ENCODE measurements at regions not wholly inside any gene's neighbourhood (a gene's known extent, or its start where the extent isn't known, plus 50 kb on each side); places are given as distances from the start of the nearest gene placed in this dataset.
A peak's percentile ranks its signal among the peaks of the same experiment; 100 is the strongest.

DNA sequence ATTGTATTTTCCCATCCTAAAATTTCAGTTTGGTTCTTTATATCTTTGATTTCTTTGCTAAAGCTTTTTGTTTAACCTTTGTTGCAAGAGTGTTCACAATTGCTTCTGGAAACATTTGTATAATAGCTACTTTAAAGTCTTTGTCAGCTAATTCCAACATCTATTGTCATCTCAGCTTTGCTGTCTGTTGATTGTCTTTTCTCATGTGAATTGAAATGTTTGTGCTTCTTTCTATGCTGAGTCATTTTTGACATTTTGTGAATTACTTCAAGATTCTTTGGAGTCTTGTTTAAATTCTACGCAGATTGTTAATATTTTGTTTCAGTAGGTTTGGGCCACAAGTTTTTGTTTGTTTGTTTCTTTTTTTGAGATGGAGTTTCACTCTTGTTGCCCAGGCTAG is 73.2 kb downstream of the SUCNR1 start:
- no peak overlapping the region for H2AK5ac ChIP-seq (ENCODE audit: insufficient read length, low read length)
- H3K4me3 Mint-ChIP-seq, result no peak overlapping the region; a peak in 1 of 5 replicates
- H2BK120ac ChIP-seq (ENCODE audit: low read depth, low read length, poor library complexity, severe bottlenecking), result no peak overlapping the region
- H2BK20ac ChIP-seq (ENCODE audit: low read depth, low read length, poor library complexity, severe bottlenecking), result no peak overlapping the region
- H3K79me2 ChIP-seq (ENCODE audit: insufficient read depth, low read length), result no peaks in the 10 kb centered on the region
- no peak overlapping the region for H2BK12ac ChIP-seq (ENCODE audit: insufficient read length, low read depth, low read length)
- H3K4me1 ChIP-seq (ENCODE audit: insufficient read depth, low read length), result no peaks in the 10 kb centered on the region
- H2AFZ ChIP-seq (ENCODE audit: low read length), result no peak overlapping the region
- no peak overlapping the region for H3K14ac ChIP-seq (ENCODE audit: insufficient read depth, low read length)
- no peaks in the 10 kb centered on the region for H3K36me3 Mint-ChIP-seq (ENCODE audit: insufficient read depth in 1 of 3, low read depth in 3 of 3)
- H3K27ac Mint-ChIP-seq, result peak overlapping the region in 1 of 3 experiments; percentile 9; a peak in 1 of 7 replicates
- H4K91ac ChIP-seq (ENCODE audit: insufficient read length, low read depth, low read length), result no peak overlapping the region
- H3K4me1 Mint-ChIP-seq, result peaks cover 0 to 9% of the 10 kb centered on the region in 2 experiments; a peak in 3 of 4 replicates
- H3K18ac ChIP-seq (ENCODE audit: insufficient read length, low read depth, low read length), result no peak overlapping the region
- no CpG with 5 or more reads among the region's 1 CpG for WGBS (ENCODE audit: extremely low coverage, insufficient read length, low lambda C conversion rate)
- no peak overlapping the region for H4K5ac ChIP-seq (ENCODE audit: insufficient read length, low read depth, low read length)
- H3K79me1 ChIP-seq (ENCODE audit: insufficient read depth, low read depth, low read length, poor library complexity, severe bottlenecking), result no peaks in the 10 kb centered on the region
- H3K27me3 Mint-ChIP-seq (ENCODE audit: low read depth), result no peaks in the 10 kb centered on the region
- no peak overlapping the region for H3T11ph ChIP-seq (ENCODE audit: low read length)
- H3K9ac ChIP-seq (ENCODE audit: extremely low read depth, insufficient read length, low read length), result no peak overlapping the region
- no peaks in the 10 kb centered on the region for H3K27me3 ChIP-seq (ENCODE audit: insufficient read depth, low read length)
- no peaks in the 10 kb centered on the region for H3K9me3 ChIP-seq (ENCODE audit: control insufficient read depth, low read depth, low read length)
- no peaks in the 10 kb centered on the region for H3K23me2 ChIP-seq (ENCODE audit: insufficient read length, low read depth, low read length, poor library complexity, severe bottlenecking)
- DNase-seq, result no peak
- no peaks in the 10 kb centered on the region; a peak in 1 of 5 replicates for H3K9me3 Mint-ChIP-seq
- no peak overlapping the region for H3K56ac ChIP-seq (ENCODE audit: insufficient read length, low read depth, low read length)
- H2BK15ac ChIP-seq (ENCODE audit: low read depth, low read length), result no peak overlapping the region
- H4K20me1 ChIP-seq (ENCODE audit: control insufficient read depth, insufficient read depth, insufficient read length), result no peaks in the 10 kb centered on the region
- no peak overlapping the region for H3K23ac ChIP-seq (ENCODE audit: insufficient read length, low read depth, low read length)
- no peak overlapping the region for H3K4me2 ChIP-seq (ENCODE audit: insufficient read depth, insufficient read length, low read length)
- H2BK5ac ChIP-seq (ENCODE audit: insufficient read length, low read length), result no peak overlapping the region
- no peak overlapping the region for H3K4ac ChIP-seq (ENCODE audit: low read depth, low read length)
- TF ChIP-seq, protein P1, sequence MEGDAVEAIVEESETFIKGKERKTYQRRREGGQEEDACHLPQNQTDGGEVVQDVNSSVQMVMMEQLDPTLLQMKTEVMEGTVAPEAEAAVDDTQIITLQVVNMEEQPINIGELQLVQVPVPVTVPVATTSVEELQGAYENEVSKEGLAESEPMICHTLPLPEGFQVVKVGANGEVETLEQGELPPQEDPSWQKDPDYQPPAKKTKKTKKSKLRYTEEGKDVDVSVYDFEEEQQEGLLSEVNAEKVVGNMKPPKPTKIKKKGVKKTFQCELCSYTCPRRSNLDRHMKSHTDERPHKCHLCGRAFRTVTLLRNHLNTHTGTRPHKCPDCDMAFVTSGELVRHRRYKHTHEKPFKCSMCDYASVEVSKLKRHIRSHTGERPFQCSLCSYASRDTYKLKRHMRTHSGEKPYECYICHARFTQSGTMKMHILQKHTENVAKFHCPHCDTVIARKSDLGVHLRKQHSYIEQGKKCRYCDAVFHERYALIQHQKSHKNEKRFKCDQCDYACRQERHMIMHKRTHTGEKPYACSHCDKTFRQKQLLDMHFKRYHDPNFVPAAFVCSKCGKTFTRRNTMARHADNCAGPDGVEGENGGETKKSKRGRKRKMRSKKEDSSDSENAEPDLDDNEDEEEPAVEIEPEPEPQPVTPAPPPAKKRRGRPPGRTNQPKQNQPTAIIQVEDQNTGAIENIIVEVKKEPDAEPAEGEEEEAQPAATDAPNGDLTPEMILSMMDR (conservative IDR thresholded peaks at IDR 0.05), result no peak
- no peak overlapping the region for H4K8ac ChIP-seq (replicated peaks; ENCODE audit: insufficient read length, low read depth, low read length)
- no peak overlapping the region for H3K27ac ChIP-seq (ENCODE audit: insufficient read length, low read depth, low read length)

Measured in H9 (cell line).